K562 (cell line): ENCODE measurements at regions not wholly inside any gene's neighbourhood (a gene's known extent, or its start where the extent isn't known, plus 50 kb on each side); places are given as distances from the start of the nearest gene placed in this dataset.
"Not testable (repeated sequence)": the region's sequence is repeated elsewhere in the genome, so short reads cannot be mapped to it uniquely, and the experiment has no call there.

ENCODE experiments used
- ATAC-seq: fragments of 200-7000 bp; cut with Tn5 transposase; 3 replicates; pipeline ENCODE4 v1.9.1; 2020; ENCODE audit warnings: moderate library complexity
- BruUV-seq: library from RNA; stranded (reverse); fragments of 400-500 nt; replicated peaks from 2 replicates; lab custom pipeline; 2021; lab: Mats Ljungman, UMichigan
- CTCF ChIA-PET: fragments of 300-600 bp; formaldehyde crosslinking; extraction: SDS; loops from one replicate; lab custom pipeline; 2021; ENCODE audit warnings: low intra/inter-chr PET ratio; lab: Yijun Ruan, JAX
- POLR2A ChIA-PET: fragments of 300-600, 350-650 bp; sonication (Branson Sonifier 250); formaldehyde crosslinking; extraction: SDS; loops from one replicate; lab custom pipeline; 2021; ENCODE audit warnings: antibody characterized with exemption, inconsistent platforms; lab: Yijun Ruan, JAX
- DNase-seq, 4 experiments: peaks; one replicate each; pipeline versions ENCODE4 v3.0.0 to v3.0.0-alpha.2; 2011 to 2018; ENCODE audit warnings: low spot score in 3 of 4, mixed read lengths in 3 of 4; ENCODE audit errors: extremely low read depth in 1 of 4
- FAIRE-seq: peaks from 2 replicates; lab custom pipeline; 2011; peaks lifted over from hg19 to GRCh38; lab: Jason Lieb, UNC
- H2AFZ ChIP-seq: 2 replicates; pipeline ENCODE4 v1.6.0; 2011; ENCODE audit warnings: low read depth, low read length, control low read depth, inconsistent platforms
- H3K27ac ChIP-seq: fragments of 200-600 bp; 3 replicates; pipeline ENCODE4 v1.8.0; 2011; ENCODE audit warnings: low read depth, mild to moderate bottlenecking, control low read depth, inconsistent platforms, low read length, moderate library complexity, mixed read lengths; ENCODE audit errors: extremely low read depth
- H3K27me3 ChIP-seq, 2 experiments: fragments of 300-600 bp in 1 of 2; 2 replicates in 1 of 2; 3 replicates in 1 of 2; pipeline versions ENCODE4 v1.6.0 to v1.8.0; 2011; ENCODE audit warnings: inconsistent platforms in 2 of 2, low read length in 2 of 2, mild to moderate bottlenecking in 1 of 2, mixed read lengths in 1 of 2, moderate library complexity in 1 of 2; ENCODE audit not compliant: control insufficient read depth in 2 of 2, insufficient read depth in 2 of 2
- H3K36me3 ChIP-seq: fragments of 300-600 bp; 3 replicates; pipeline ENCODE4 v1.8.0; 2011; ENCODE audit warnings: mild to moderate bottlenecking, low read length, inconsistent platforms; ENCODE audit not compliant: control insufficient read depth, insufficient read depth
- H3K4me1 ChIP-seq, 2 experiments: fragments of 200-600 bp in 1 of 2; replicated peaks in 1 of 2; 2 replicates in 1 of 2; 3 replicates in 1 of 2; pipeline versions ENCODE4 v1.5.1 to v1.8.0; 2011; ENCODE audit warnings: inconsistent platforms in 2 of 2, low read length in 2 of 2, mild to moderate bottlenecking in 1 of 2, mixed read lengths in 1 of 2, moderate library complexity in 1 of 2; ENCODE audit not compliant: control insufficient read depth in 2 of 2, insufficient read depth in 2 of 2
- H3K4me2 ChIP-seq: 2 replicates; pipeline ENCODE4 v1.6.1; 2011; ENCODE audit warnings: low read length, control low read depth, inconsistent platforms, mixed read lengths; ENCODE audit not compliant: insufficient read depth
- H3K4me3 ChIP-seq: fragments of 200-600 bp; sonication (generic), shearing (Covaris generic); 2 replicates; pipeline ENCODE4 v1.5.1; 2016; ENCODE audit warnings: control low read depth, inconsistent platforms
- H3K79me2 ChIP-seq: fragments of 200-600 bp; 3 replicates; pipeline ENCODE4 v1.8.0; 2011; ENCODE audit warnings: low read length, inconsistent platforms; ENCODE audit not compliant: control insufficient read depth, insufficient read depth
- H3K9ac ChIP-seq, 2 experiments: 2 replicates each; pipeline versions ENCODE4 v1.6.0 to v1.6.1; 2011; ENCODE audit warnings: low read depth in 2 of 2, low read length in 2 of 2, control low read depth in 1 of 2, inconsistent platforms in 1 of 2, mild to moderate bottlenecking in 1 of 2, mixed read lengths in 1 of 2; ENCODE audit not compliant: insufficient read depth in 1 of 2
- H3K9me1 ChIP-seq: one replicate; pipeline ENCODE4 v1.6.0; 2011; ENCODE audit warnings: inconsistent platforms, mild to moderate bottlenecking, low read length, moderate library complexity; ENCODE audit not compliant: control insufficient read depth, insufficient read depth
- H3K9me3 ChIP-seq: replicated peaks from 2 replicates; pipeline ENCODE4 v1.5.1; 2011; ENCODE audit warnings: low read depth, low read length, inconsistent platforms; ENCODE audit not compliant: control insufficient read depth, insufficient read depth
- H4K20me1 ChIP-seq: replicated peaks from 2 replicates; pipeline ENCODE4 v1.6.1; 2011; ENCODE audit warnings: low read length, inconsistent platforms, mixed read lengths; ENCODE audit not compliant: control insufficient read depth, insufficient read depth
- WGBS: fragments of 100-300 bp; shearing (Covaris generic); methylation state at CpG from one replicate; pipeline ENCODE4 v1.1.6; 2016; ENCODE audit warnings: low coverage, mixed read lengths; ENCODE audit not compliant: insufficient coverage; ENCODE audit errors: missing lambda C conversion rate; 5-methylcytosine and 5-hydroxymethylcytosine counted together
- in situ Hi-C: fragments of 300-500 bp; cut with MboI; formaldehyde crosslinking; loops from 4 replicates; pipeline ENCODE4 v1.15.0; 2018; ENCODE audit warnings: inconsistent platforms, mixed read lengths
- intact Hi-C: fragments of 100-400 bp; cut with micrococcal nuclease; formaldehyde crosslinking; loops from 2 replicates; pipeline ENCODE4 v1.14.2; 2022

GRCh38 chr1:223951551-223951950 lies 105.8 kb upstream of the TP53BP2 start:
- CTCF ChIA-PET, BruUV-seq: not testable (repeated sequence)
- WGBS: 81% methylated on average over 11 of the region's 14 CpGs

GRCh38 chr1:223949944-223950343 lies 104.2 kb upstream of the TP53BP2 start:
- H3K27ac ChIP-seq, CTCF ChIA-PET, POLR2A ChIA-PET, H3K4me1 ChIP-seq, H3K9me3 ChIP-seq, H3K4me2 ChIP-seq, intact Hi-C loops, H3K9me1 ChIP-seq, H3K79me2 ChIP-seq, H3K27me3 ChIP-seq, FAIRE-seq, H3K9ac ChIP-seq, H3K4me3 ChIP-seq, H2AFZ ChIP-seq, H4K20me1 ChIP-seq, BruUV-seq, DNase-seq, ATAC-seq, H3K36me3 ChIP-seq: not testable (repeated sequence)
- in situ Hi-C loops: loop anchor here (10.0 kb wide), 1 partner anchor 1485 kb away; no protein-coding TSS in a partner anchor
- 74% methylated on average over 4 of the region's 10 CpGs for WGBS

More at GRCh38 chr1:223951551-223951950, 105.8 kb upstream of the TP53BP2 start:
- H2AFZ ChIP-seq, H3K4me3 ChIP-seq, H3K9me3 ChIP-seq, H3K4me1 ChIP-seq, POLR2A ChIA-PET, in situ Hi-C loops, DNase-seq, H3K9ac ChIP-seq, H3K9me1 ChIP-seq, intact Hi-C loops, H3K27ac ChIP-seq, FAIRE-seq, H3K79me2 ChIP-seq, H3K27me3 ChIP-seq, H4K20me1 ChIP-seq, H3K36me3 ChIP-seq, H3K4me2 ChIP-seq, ATAC-seq: not testable (repeated sequence)

- CTCF ChIA-PET: not testable (repeated sequence)
- WGBS: 84% methylated on average over 10 of the region's 12 CpGs
Measured at GRCh38 chr1:223948041-223948440, 102.3 kb upstream of the TP53BP2 start.

More at GRCh38 chr1:223948041-223948440, 102.3 kb upstream of the TP53BP2 start:
- H2AFZ ChIP-seq, H3K4me2 ChIP-seq, H3K27me3 ChIP-seq, BruUV-seq, DNase-seq, H4K20me1 ChIP-seq, H3K79me2 ChIP-seq, FAIRE-seq, POLR2A ChIA-PET, intact Hi-C loops, H3K4me1 ChIP-seq, ATAC-seq, H3K9me1 ChIP-seq, H3K9me3 ChIP-seq, H3K4me3 ChIP-seq, H3K36me3 ChIP-seq, H3K9ac ChIP-seq, H3K27ac ChIP-seq: not testable (repeated sequence)
- in situ Hi-C loops: loop anchor here (10.0 kb wide), 1 partner anchor 1483 kb away; no protein-coding TSS in a partner anchor
